Naive B cell (primary cell): ENCODE measurements at regions not wholly inside any gene's neighbourhood (a gene's known extent, or its start where the extent isn't known, plus 50 kb on each side); places are given as distances from the start of the nearest gene placed in this dataset.
"Not testable (repeated sequence)": the region's sequence is repeated elsewhere in the genome, so short reads cannot be mapped to it uniquely, and the experiment has no call there.

Experiments used
- ATAC-seq, 2 donors: fragments of 150-1000 bp; cut with Tn5 transposase; 2 replicates each; pipeline ENCODE4 v1.10.0; 2021; ENCODE audit warnings: low read depth in 2 of 2, mild to moderate bottlenecking in 2 of 2, moderate library complexity in 2 of 2
- DNase-seq: peaks from one replicate; pipeline ENCODE4 v3.0.0; 2022
- H3K27ac Mint-ChIP-seq, 6 donors: one replicate each; pipeline ENCODE4 v1.8.0; 2020 to 2022; ENCODE audit warnings: mild to moderate bottlenecking in 6 of 6, mixed read lengths in 6 of 6, moderate library complexity in 5 of 6, inconsistent platforms in 2 of 6
- H3K27me3 Mint-ChIP-seq, 3 donors: one replicate each; pipeline ENCODE4 v1.8.0; 2021 to 2022; ENCODE audit warnings: mixed read lengths in 3 of 3, mild to moderate bottlenecking in 1 of 3
- H3K36me3 Mint-ChIP-seq, 2 donors: one replicate each; pipeline ENCODE4 v1.8.0; 2020 to 2022; ENCODE audit warnings: mixed read lengths in 2 of 2, inconsistent platforms in 1 of 2, mild to moderate bottlenecking in 1 of 2
- H3K4me1 Mint-ChIP-seq, 3 donors: one replicate each; pipeline ENCODE4 v1.8.0; 2020 to 2022; ENCODE audit warnings: mixed read lengths in 3 of 3, inconsistent platforms in 1 of 3, mild to moderate bottlenecking in 1 of 3, moderate library complexity in 1 of 3
- H3K4me3 Mint-ChIP-seq, 8 donors: one replicate each; pipeline ENCODE4 v1.8.0; 2020 to 2022; ENCODE audit warnings: mild to moderate bottlenecking in 8 of 8, mixed read lengths in 8 of 8, moderate library complexity in 8 of 8, inconsistent platforms in 2 of 8
- H3K9me3 Mint-ChIP-seq, 7 donors: one replicate each; pipeline ENCODE4 v1.8.0; 2020 to 2022; ENCODE audit warnings: mixed read lengths in 7 of 7, mild to moderate bottlenecking in 5 of 7, inconsistent platforms in 2 of 7, moderate library complexity in 1 of 7

DNA sequence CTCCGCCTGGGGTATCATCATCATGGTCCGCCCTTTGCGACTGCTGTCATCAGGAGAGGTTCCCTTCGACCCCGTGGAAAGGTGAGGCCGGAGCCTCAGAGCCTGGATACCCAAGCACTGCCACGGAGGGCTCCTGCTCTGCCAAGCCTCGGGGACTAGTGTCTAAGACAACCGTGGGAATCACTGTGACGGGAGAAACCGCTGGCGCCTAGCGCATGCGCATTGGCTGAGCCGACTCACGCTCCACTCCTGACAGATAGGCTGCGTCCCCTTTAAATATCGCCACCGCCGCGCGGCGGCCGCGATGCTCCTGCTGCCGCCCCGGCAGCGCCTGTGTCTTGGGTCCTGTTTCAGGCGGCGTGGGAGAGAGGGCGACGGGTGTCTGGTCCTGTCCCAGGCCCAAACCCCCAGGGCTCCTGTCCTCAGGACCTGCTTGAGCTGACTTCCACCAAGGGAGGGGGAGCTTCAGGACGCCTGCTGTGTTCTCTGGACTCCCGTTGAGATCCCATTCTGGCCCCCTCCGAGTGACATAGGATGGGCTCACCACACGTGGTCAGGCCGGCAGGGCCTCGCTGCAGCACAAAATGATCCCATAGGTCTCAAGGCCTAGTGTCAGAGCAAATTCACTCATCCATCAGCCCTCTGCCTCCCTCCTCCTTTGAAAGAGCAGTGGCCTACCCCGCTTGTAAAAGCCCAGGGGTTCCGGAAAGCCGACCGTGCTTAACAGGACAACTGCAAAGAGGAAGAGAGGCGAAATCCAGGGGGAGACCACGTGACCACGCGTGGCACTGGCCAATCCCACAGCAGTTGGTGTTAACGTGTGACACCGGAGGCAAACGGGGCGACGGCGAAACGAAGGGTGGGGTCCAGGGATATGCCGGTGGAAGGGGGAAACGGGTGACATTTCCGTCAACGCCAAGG lies 707.2 kb upstream of the TPTE start:
- not testable (repeated sequence) for H3K36me3 Mint-ChIP-seq, H3K4me1 Mint-ChIP-seq, H3K27me3 Mint-ChIP-seq, H3K9me3 Mint-ChIP-seq, ATAC-seq, H3K27ac Mint-ChIP-seq, DNase-seq
- peak overlapping the region in 1 of 8 donors; percentile 42 for H3K4me3 Mint-ChIP-seq

DNA sequence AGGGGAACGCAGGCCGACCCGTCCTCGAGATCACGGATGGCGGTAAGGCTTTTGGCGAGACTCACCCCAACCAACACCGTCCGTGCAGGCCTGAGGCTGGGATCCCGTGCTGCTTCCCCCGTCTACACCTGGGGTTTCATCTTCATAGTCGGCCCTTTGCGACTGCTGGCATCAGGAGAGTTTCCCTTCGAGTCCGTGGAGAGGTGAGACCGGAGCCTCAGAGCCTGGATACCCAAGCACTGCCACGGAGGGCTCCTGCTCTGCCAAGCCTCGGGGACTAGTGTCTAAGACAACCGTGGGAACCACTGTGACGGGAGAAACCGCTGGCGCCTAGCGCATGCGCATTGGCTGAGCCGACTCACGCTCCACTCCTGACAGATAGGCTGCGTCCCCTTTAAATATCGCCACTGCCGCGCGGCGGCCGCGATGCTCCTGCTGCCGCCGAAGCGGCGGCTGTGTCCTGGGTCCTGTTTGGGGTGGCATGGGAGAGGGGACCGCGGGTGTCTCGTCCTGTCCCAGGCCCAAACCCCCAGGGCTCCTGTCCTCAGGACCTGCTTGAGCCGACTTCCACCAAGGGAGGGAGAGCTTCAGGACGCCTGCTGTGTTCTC lies 706.1 kb upstream of the TPTE start:
- not testable (repeated sequence) for ATAC-seq, H3K36me3 Mint-ChIP-seq, H3K4me1 Mint-ChIP-seq

DNA sequence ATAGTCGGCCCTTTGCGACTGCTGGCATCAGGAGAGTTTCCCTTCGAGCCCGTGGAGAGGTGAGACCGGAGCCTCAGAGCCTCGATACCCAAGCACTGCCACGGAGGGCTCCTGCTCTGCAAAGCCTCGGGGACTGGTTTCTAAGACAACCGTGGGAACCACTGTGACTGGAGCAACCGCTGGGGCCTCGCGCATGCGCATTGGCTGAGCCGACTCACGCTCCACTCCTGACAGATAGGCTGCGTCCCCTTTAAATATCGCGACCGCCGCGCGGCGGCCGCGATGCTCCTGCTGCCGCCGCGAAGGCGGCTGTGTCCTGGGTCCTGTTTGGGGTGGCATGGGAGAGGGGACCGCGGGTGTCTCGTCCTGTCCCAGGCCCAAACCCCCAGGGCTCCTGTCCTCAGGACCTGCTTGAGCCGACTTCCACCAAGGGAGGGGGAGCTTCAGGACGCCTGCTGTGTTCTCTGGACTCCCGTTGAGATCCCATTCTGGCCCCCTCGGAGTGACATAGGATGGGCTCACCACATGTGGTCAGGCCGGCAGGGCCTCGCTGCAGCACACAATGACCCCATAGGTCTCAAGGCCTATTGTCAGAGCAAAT lies 704.5 kb upstream of the TPTE start:
- not testable (repeated sequence) for H3K27me3 Mint-ChIP-seq

More for the DNA sequence above, 706.1 kb upstream of the TPTE start:
- not testable (repeated sequence) for H3K27ac Mint-ChIP-seq, H3K9me3 Mint-ChIP-seq, DNase-seq, H3K4me3 Mint-ChIP-seq, H3K27me3 Mint-ChIP-seq

DNA sequence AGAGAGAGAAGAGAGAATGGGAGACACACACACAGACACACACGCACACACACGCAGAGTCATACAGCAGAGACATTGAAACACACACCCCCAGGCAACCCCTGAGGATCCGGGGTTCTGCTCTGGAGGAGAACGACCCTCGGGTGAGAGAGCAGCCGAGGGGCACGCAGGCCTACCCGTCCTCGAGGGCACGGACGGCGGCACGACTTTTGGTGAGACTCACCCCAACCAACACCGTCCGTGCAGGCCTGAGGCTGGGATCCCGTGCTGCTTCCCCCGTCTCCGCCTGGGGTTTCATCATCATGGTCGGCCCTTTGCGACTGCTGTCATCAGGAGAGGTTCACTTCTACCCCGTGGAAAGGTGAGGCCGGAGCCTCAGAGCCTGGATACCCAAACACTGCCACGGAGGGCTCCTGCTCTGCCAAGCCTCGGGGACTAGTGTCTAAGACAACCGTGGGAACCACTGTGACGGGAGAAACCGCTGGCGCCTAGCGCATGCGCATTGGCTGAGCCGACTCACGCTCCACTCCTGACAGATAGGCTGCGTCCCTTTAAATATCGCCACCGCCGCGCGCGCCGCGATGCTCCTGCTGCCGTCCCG lies 703.4 kb upstream of the TPTE start:
- not testable (repeated sequence) for H3K4me3 Mint-ChIP-seq, ATAC-seq, DNase-seq, H3K27me3 Mint-ChIP-seq, H3K4me1 Mint-ChIP-seq, H3K36me3 Mint-ChIP-seq, H3K9me3 Mint-ChIP-seq, H3K27ac Mint-ChIP-seq

More for the DNA sequence above, 704.5 kb upstream of the TPTE start:
- H3K9me3 Mint-ChIP-seq, H3K4me1 Mint-ChIP-seq, H3K4me3 Mint-ChIP-seq, H3K36me3 Mint-ChIP-seq, H3K27ac Mint-ChIP-seq, ATAC-seq, DNase-seq: not testable (repeated sequence)

DNA sequence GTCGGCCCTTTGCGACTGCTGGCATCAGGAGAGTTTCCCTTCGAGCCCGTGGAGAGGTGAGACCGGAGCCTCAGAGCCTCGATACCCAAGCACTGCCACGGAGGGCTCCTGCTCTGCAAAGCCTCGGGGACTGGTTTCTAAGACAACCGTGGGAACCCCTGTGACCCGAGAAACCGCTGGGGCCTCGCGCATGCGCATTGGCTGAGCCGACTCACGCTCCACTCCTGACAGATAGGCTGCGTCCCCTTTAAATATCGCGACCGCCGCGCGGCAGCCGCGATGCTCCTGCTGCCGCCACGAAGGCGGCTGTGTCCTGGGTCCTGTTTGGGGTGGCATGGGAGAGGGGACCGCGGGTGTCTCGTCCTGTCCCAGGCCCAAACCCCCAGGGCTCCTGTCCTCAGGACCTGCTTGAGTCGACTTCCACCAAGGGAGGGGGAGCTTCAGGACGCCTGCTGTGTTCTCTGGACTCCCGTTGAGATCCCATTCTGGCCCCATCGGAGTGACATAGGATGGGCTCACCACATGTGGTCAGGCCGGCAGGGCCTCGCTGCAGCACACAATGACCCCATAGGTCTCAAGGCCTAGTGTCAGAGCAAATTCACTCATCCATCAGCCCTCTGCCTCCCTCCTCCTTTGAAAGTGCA lies 701.7 kb upstream of the TPTE start:
- not testable (repeated sequence) for H3K4me3 Mint-ChIP-seq, H3K27ac Mint-ChIP-seq, H3K36me3 Mint-ChIP-seq, H3K27me3 Mint-ChIP-seq, ATAC-seq, H3K9me3 Mint-ChIP-seq, DNase-seq, H3K4me1 Mint-ChIP-seq

DNA sequence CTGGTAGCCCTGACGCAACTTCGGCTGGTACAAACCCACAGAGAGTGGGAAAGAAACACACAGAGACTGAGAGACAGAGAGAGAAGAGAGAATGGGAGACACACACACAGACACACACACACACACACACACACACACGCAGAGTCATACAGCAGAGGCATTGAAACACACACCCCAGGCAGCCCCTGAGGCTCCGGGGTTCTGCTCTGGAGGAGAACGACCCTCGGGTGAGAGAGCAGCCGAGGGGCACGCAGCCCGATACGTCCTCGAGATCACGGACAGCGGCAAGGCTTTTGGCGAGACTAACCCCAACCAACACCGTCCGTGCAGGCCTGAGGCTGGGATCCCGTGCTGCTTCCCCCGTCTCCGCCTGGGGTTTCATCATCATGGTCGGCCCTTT lies 700.8 kb upstream of the TPTE start:
- H3K27me3 Mint-ChIP-seq, ATAC-seq: not testable (repeated sequence)

DNA sequence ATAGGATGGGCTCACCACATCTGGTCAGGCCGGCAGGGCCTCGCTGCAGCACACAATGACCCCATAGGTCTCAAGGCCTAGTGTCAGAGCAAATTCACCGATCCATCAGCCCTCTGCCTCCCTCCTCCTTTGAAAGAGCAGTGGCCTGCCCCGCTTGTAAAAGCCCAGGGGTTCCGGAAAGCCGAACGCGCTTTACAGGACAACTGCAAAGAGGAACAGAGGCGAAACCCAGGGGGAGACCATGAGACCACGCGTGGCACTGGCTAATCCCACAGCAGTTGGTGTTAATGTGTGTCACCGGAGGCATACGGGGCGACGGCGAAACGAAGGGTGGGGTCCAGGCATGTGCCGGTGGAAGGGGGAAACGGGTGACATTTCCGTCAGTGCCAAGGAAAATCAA lies 699.9 kb upstream of the TPTE start:
- H3K4me3 Mint-ChIP-seq, H3K27me3 Mint-ChIP-seq, DNase-seq, H3K4me1 Mint-ChIP-seq, H3K36me3 Mint-ChIP-seq, H3K27ac Mint-ChIP-seq, H3K9me3 Mint-ChIP-seq, ATAC-seq: not testable (repeated sequence)

More for the DNA sequence above, 700.8 kb upstream of the TPTE start:
- not testable (repeated sequence) for H3K9me3 Mint-ChIP-seq, H3K36me3 Mint-ChIP-seq, H3K4me3 Mint-ChIP-seq, DNase-seq, H3K27ac Mint-ChIP-seq, H3K4me1 Mint-ChIP-seq

DNA sequence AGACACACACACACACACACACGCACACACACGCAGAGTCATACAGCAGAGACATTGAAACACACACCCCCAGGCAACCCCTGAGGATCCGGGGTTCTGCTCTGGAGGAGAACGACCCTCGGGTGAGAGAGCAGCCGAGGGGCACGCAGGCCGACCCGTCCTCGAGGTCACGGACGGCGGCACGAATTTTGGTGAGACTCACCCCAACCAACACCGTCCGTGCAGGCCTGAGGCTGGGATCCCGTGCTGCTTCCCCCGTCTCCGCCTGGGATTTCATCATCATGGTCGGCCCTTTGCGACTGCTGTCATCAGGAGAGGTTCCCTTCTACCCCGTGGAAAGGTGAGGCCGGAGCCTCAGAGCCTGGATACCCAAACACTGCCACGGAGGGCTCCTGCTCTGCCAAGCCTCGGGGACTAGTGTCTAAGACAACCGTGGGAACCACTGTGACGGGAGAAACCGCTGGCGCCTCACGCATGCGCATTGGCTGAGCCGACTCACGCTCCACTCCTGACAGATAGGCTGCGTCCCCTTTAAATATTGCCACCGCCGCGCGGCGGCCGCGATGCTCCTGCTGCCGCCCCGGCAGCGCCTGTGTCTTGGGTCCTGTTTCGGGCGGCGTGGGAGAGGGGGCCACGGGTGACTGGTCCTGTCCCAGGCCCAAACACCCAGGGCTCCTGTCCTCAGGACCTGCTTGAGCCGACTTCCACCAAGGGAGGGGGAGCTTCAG lies 699.1 kb upstream of the TPTE start:
- not testable (repeated sequence) for H3K9me3 Mint-ChIP-seq, H3K4me3 Mint-ChIP-seq, H3K27me3 Mint-ChIP-seq, DNase-seq, ATAC-seq, H3K27ac Mint-ChIP-seq, H3K36me3 Mint-ChIP-seq, H3K4me1 Mint-ChIP-seq

DNA sequence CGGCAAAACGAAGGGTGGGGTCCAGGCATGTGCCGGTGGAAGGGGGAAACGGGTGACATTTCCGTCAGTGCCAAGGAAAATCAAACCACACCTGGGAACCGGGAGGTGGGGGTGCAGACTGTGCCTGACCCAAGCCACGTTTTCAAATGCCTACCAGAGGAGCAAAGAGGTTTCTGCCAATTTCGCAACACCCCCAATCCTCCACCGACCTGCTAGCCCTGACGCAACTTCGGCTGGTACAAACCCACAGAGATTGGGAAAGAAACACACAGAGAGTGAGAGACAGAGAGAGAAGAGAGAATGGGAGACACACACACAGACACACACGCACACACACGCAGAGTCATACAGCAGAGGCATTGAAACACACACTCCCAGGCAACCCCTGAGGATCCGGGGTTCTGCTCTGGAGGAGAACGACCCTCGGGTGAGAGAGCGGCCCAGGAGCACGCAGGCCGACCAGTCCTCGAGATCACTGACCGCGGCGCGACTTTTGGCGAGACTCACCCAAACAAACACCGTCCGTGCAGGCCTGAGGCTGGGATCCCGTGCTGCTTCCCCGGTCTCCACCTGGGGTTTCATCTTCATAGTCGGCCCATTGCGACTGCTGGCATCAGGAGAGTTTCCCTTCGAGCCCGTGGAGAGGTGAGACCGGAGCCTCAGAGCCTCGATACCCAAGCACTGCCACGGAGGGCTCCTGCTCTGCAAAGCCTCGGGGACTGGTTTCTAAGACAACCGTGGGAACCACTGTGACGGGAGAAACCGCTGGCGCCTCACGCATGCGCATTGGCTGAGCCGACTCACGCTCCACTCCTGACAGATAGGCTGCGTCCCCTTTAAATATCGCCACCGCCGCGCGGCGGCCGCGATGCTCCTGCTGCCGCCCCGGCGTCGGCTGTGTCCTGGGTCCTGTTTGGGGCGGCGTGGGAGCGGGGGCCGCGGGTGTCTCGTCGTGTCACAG lies 697.9 kb upstream of the TPTE start:
- not testable (repeated sequence) for H3K4me3 Mint-ChIP-seq, H3K36me3 Mint-ChIP-seq, DNase-seq, H3K27ac Mint-ChIP-seq, H3K9me3 Mint-ChIP-seq, ATAC-seq, H3K4me1 Mint-ChIP-seq, H3K27me3 Mint-ChIP-seq

DNA sequence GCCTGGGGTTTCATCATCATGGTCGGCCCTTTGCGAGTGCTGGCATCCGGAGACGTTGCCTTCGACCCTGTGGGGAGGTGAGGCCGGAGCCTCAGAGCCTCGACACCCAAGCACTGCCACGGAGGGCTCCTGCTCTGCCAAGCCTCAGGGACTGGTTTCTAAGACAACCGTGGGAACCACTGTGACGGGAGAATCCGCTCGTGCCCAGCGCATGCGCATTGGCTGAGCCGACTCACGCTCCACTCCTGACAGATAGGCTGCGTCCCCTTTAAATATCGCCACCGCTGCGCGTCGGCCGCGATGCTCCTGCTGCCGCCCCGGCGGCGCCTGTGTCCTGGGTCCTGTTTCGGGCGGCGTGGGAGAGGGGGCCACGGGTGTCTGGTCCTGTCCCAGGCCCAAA lies 690.6 kb upstream of the TPTE start:
- H3K9me3 Mint-ChIP-seq, H3K27ac Mint-ChIP-seq, H3K27me3 Mint-ChIP-seq, H3K4me3 Mint-ChIP-seq, H3K36me3 Mint-ChIP-seq, ATAC-seq, H3K4me1 Mint-ChIP-seq, DNase-seq: not testable (repeated sequence)

DNA sequence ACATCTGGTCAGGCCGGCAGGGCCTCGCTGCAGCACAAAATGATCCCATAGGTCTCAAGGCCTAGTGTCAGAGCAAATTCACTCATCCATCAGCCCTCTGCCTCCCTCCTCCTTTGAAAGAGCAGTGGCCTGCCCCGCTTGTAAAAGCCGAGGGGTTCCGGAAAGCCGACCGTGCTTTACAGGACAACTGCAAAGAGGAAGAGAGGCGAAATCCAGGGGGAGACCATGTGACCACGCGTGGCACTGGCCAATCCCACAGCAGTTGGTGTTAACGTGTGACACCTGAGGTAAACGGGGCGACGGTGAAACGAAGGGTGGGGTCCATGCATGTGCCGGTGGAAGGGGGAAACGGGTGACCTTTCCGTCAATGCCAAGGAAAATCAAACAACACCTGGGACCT lies 688.6 kb upstream of the TPTE start:
- not testable (repeated sequence) for H3K4me3 Mint-ChIP-seq, H3K27ac Mint-ChIP-seq, H3K36me3 Mint-ChIP-seq, H3K4me1 Mint-ChIP-seq, H3K27me3 Mint-ChIP-seq, DNase-seq, ATAC-seq, H3K9me3 Mint-ChIP-seq

DNA sequence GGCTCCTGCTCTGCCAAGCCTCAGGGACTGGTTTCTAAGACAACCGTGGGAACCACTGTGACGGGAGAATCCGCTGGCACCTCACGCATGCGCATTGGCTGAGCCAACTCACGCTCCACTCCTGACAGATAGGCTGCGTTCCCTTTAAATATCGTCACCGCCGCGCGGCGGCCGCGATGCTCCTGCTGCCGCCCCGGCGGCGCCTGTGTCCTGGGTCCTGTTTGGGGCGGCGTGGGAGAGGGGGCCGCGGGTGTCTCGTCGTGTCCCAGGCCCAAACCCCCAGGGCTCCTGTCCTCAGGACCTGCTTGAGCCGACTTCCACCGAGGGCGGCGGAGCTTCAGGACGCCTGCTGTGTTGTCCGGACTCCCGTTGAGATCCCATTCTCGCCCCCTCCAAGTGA lies 684.8 kb upstream of the TPTE start:
- H3K27ac Mint-ChIP-seq, ATAC-seq, DNase-seq, H3K4me1 Mint-ChIP-seq, H3K4me3 Mint-ChIP-seq, H3K27me3 Mint-ChIP-seq: not testable (repeated sequence)
- Mint-ChIP-seq H3K36me3 (peaks cover 0 to 12% of the 10 kb centered on the region in 2 donors), H3K9me3 (peaks cover 10 to 28% (median 19%) of the 10 kb centered on the region in 7 donors)
